Loucy (cell line): ENCODE measurements at regions not wholly inside any gene's neighbourhood (a gene's known extent, or its start where the extent isn't known, plus 50 kb on each side); places are given as distances from the start of the nearest gene placed in this dataset.
"Not testable (repeated sequence)": the region's sequence is repeated elsewhere in the genome, so short reads cannot be mapped to it uniquely, and the experiment has no call there.

ENCODE experiments used
- H2AFZ ChIP-seq: fragments of 200-600 bp; sonication (generic); 2 replicates; pipeline ENCODE4 v1.6.0; 2016; ENCODE audit warnings: antibody characterized with exemption, mild to moderate bottlenecking, low read length, moderate library complexity
- H3F3A ChIP-seq: fragments of 200-600 bp; 2 replicates; pipeline ENCODE4 v1.6.0; 2016; ENCODE audit warnings: antibody characterized with exemption, low read depth, mild to moderate bottlenecking
- H3K27me3 ChIP-seq: fragments of 200-600 bp; sonication (generic); 2 replicates; pipeline ENCODE4 v1.6.1; 2014; ENCODE audit warnings: low read length, mild to moderate bottlenecking; ENCODE audit not compliant: insufficient read depth, poor library complexity, severe bottlenecking
- H3K36me3 ChIP-seq: fragments of 200-600 bp; sonication (generic); 2 replicates; pipeline ENCODE4 v1.6.1; 2016; ENCODE audit warnings: low read length; ENCODE audit not compliant: insufficient read depth
- H3K4me1 ChIP-seq: fragments of 200-600 bp; sonication (generic); 2 replicates; pipeline ENCODE4 v1.5.1; 2014; ENCODE audit warnings: low read length, mild to moderate bottlenecking; ENCODE audit not compliant: insufficient read depth, poor library complexity, severe bottlenecking
- H3K4me2 ChIP-seq: fragments of 200-600 bp; sonication (generic); 2 replicates; pipeline ENCODE4 v1.6.0; 2014; ENCODE audit warnings: antibody characterized with exemption, low read length, low read depth, mild to moderate bottlenecking; ENCODE audit not compliant: poor library complexity, severe bottlenecking
- H3K4me3 ChIP-seq: fragments of 200-600 bp; sonication (generic); 2 replicates; pipeline ENCODE4 v1.5.1; 2014; ENCODE audit warnings: low read length, mild to moderate bottlenecking, mixed read lengths; ENCODE audit not compliant: poor library complexity, severe bottlenecking
- H3K79me2 ChIP-seq: fragments of 200-600 bp; sonication (generic); 2 replicates; pipeline ENCODE4 v1.6.1; 2014; ENCODE audit warnings: low read length; ENCODE audit not compliant: insufficient read depth
- H3K9ac ChIP-seq: fragments of 200-600 bp; sonication (generic); 2 replicates; pipeline ENCODE4 v1.6.0; 2014; ENCODE audit warnings: mild to moderate bottlenecking, low read depth, low read length, moderate library complexity; ENCODE audit not compliant: poor library complexity, severe bottlenecking
- H3K9me2 ChIP-seq: fragments of 200-600 bp; sonication (generic); replicated peaks from 2 replicates; pipeline ENCODE4 v1.6.1; 2016; ENCODE audit warnings: low read depth, low read length, mixed read lengths
- H3K9me3 ChIP-seq: fragments of 200-600 bp; sonication (generic); 2 replicates; pipeline ENCODE4 v1.6.1; 2014; ENCODE audit warnings: mild to moderate bottlenecking, antibody characterized with exemption, low read length, low read depth; ENCODE audit not compliant: insufficient read depth
- H4K20me1 ChIP-seq: fragments of 200-600 bp; sonication (generic); 2 replicates; pipeline ENCODE4 v1.6.0; 2014; ENCODE audit warnings: antibody characterized with exemption, low read length, mild to moderate bottlenecking; ENCODE audit not compliant: insufficient read depth, poor library complexity, severe bottlenecking
- CTCF ChIP-seq: fragments of 200-600 bp; sonication (generic); conservative IDR thresholded peaks from 2 replicates; pipeline ENCODE4 v1.5.1; 2014; ENCODE audit warnings: mild to moderate bottlenecking, antibody characterized with exemption, low read length
- EZH2phosphoT487 ChIP-seq: fragments of 200-600 bp; IDR thresholded peaks from 2 replicates; pipeline ENCODE4 v1.6.1; 2018; ENCODE audit warnings: antibody characterized with exemption, mild to moderate bottlenecking, moderate library complexity, borderline replicate concordance

DNA sequence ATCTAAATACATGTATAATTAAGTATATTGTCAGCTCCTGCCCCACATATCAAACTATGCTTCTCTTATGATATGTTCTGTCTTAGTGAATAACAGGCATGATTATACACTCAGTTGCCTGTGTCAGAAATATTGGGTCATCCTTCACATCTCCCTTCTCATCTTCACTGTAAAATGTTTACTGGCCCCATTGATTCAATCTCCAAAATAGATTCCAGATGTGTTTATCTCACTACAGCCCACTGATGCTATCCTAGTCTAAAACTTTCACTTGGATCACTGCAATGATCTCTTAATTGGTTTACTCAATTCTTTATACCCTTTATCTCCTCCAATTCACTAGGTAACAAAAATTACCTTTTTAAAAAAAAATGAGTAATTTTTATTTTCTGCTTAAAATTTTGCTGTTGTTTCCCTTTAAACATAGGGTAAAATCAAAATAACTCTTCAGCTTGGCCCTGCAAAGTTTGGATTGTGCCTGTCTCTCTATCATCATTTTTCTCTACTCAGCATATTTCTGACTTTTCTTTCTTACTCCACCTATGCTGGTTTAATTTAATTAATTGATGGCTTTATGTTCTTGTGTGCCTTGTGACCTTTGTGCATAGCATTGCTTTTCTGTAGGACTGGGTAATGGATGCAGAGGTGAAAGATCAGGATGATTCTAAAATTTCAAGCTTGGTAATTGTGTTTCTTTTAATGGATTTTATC, 233.9 kb upstream of the FOXP2 start:
- Histone ChIP-seq H3K9ac (no peak overlapping the region), H3K4me2 (no peak overlapping the region), H3K36me3 (no peaks in the 10 kb centered on the region), H3K27me3 (no peaks in the 10 kb centered on the region), H3K9me2 (no peaks in the 10 kb centered on the region), H3F3A (no peaks in the 10 kb centered on the region), H3K4me1 (no peaks in the 10 kb centered on the region), H2AFZ (no peak overlapping the region), H3K4me3 (no peak overlapping the region), H3K79me2 (no peaks in the 10 kb centered on the region), H3K9me3 (no peaks in the 10 kb centered on the region), H4K20me1 (no peaks in the 10 kb centered on the region)
- TF ChIP-seq CTCF = no peak
- TF ChIP-seq EZH2phosphoT487 = no peak

DNA sequence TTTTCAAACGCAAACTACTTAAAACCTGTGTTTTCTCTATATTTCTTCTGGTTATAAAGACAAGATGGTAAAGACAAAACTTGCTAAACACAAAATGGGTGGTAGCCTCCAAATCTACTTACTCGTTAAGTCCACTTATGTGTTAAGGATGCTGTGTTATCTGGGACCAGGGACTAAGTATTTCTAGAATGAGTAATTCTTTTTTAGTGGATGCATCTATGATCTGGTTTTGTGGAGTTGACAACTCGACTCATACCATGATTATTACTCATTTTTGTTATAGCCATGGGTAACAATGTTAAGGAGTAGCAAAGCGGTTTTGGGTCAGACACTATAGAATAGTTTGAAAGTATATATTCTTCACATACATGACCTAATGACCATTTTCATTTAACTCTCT, 239.5 kb upstream of the FOXP2 start:
- no peaks in the 10 kb centered on the region for H3F3A ChIP-seq
- H3K4me1 ChIP-seq = no peaks in the 10 kb centered on the region
- no peak overlapping the region for H3K4me2 ChIP-seq
- H3K4me3 ChIP-seq = no peak overlapping the region
- H3K36me3 ChIP-seq = no peaks in the 10 kb centered on the region
- no peaks in the 10 kb centered on the region for H3K9me2 ChIP-seq
- TF ChIP-seq EZH2phosphoT487 (no peak), CTCF (no peak)
- no peaks in the 10 kb centered on the region for H3K79me2 ChIP-seq
- H3K27me3 ChIP-seq = no peaks in the 10 kb centered on the region
- no peak overlapping the region for H2AFZ ChIP-seq
- H3K9ac ChIP-seq = no peak overlapping the region
- H4K20me1 ChIP-seq = no peaks in the 10 kb centered on the region
- H3K9me3 ChIP-seq = no peaks in the 10 kb centered on the region

GRCh38 chr7:114173170-114173890, 241.3 kb upstream of the FOXP2 start:
- no peaks in the 10 kb centered on the region for H3K27me3 ChIP-seq
- no peaks in the 10 kb centered on the region for H3F3A ChIP-seq
- no peak overlapping the region for H3K4me3 ChIP-seq
- no peaks in the 10 kb centered on the region for H3K79me2 ChIP-seq
- no peak overlapping the region for H3K9ac ChIP-seq
- H3K9me3 ChIP-seq = no peaks in the 10 kb centered on the region
- no peak for TF ChIP-seq EZH2phosphoT487
- no peak for TF ChIP-seq CTCF
- no peaks in the 10 kb centered on the region for H4K20me1 ChIP-seq
- H3K9me2 ChIP-seq = no peaks in the 10 kb centered on the region
- no peaks in the 10 kb centered on the region for H3K4me1 ChIP-seq
- H2AFZ ChIP-seq = no peak overlapping the region
- no peaks in the 10 kb centered on the region for H3K36me3 ChIP-seq
- H3K4me2 ChIP-seq = no peak overlapping the region

GRCh38 chr7:114169389-114169788, 245.2 kb upstream of the FOXP2 start:
- not testable (repeated sequence) for H4K20me1 ChIP-seq, H3K9me2 ChIP-seq, H3K4me3 ChIP-seq, H2AFZ ChIP-seq, H3K9ac ChIP-seq, H3F3A ChIP-seq, H3K4me1 ChIP-seq, H3K9me3 ChIP-seq, H3K79me2 ChIP-seq, H3K27me3 ChIP-seq, H3K36me3 ChIP-seq, H3K4me2 ChIP-seq
